PFSK-1 (cell line): ENCODE measurements at regions not wholly inside any gene's neighbourhood (a gene's known extent, or its start where the extent isn't known, plus 50 kb on each side); places are given as distances from the start of the nearest gene placed in this dataset.

Source experiments
- FOXP2 ChIP-seq: optimal IDR thresholded peaks from 2 replicates; pipeline ENCODE3; 2011; ENCODE audit warnings: borderline replicate concordance, control low read depth, inconsistent platforms; ENCODE audit not compliant: insufficient read depth; ENCODE audit errors: extremely low read length, extremely low read depth
- POLR2AphosphoS5 ChIP-seq: IDR thresholded peaks from 2 replicates; pipeline ENCODE4 v1.6.1; 2012; ENCODE audit warnings: low read depth, mild to moderate bottlenecking, control low read depth, low read length, moderate library complexity
- SIN3A ChIP-seq: IDR thresholded peaks from 2 replicates; pipeline ENCODE4 v1.6.1; 2012; ENCODE audit warnings: mild to moderate bottlenecking, low read length, moderate library complexity, borderline replicate concordance; ENCODE audit not compliant: insufficient read depth
- TAF1 ChIP-seq: IDR thresholded peaks from 2 replicates; pipeline ENCODE4 v1.6.1; 2012; ENCODE audit warnings: low read length, control low read depth, borderline replicate concordance; ENCODE audit not compliant: insufficient read depth
- TF ChIP-seq, protein P1 (sequence below), 2 experiments: IDR thresholded peaks; 2 replicates each; pipeline versions ENCODE4 v1.6.1 to v1.8.0; 2011 to 2012; ENCODE audit warnings: low read depth in 2 of 2, low read length in 2 of 2, control low read depth in 1 of 2, inconsistent platforms in 1 of 2, mild to moderate bottlenecking in 1 of 2, moderate library complexity in 1 of 2; ENCODE audit not compliant: insufficient read depth in 1 of 2

DNA sequence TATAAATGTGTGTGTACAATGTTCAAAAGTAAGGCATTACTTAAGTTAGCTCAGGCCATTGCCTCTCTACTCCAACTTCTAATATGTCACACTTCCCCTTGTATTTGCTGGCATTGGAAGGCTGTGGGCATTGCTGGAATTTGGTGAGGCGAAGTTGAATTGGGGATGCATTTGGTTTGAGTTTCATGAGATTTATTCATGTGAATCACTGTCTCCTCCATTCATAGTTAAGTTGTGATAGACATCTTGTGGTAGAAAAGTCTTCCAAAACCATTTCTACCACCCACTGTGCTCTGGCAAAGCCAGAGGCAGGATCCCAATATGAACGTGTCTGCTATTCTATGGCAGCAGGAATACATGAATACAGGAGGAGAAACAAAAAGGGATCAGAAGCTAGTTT is 397.8 kb upstream of the USP24 start:
- TF ChIP-seq, protein P1, sequence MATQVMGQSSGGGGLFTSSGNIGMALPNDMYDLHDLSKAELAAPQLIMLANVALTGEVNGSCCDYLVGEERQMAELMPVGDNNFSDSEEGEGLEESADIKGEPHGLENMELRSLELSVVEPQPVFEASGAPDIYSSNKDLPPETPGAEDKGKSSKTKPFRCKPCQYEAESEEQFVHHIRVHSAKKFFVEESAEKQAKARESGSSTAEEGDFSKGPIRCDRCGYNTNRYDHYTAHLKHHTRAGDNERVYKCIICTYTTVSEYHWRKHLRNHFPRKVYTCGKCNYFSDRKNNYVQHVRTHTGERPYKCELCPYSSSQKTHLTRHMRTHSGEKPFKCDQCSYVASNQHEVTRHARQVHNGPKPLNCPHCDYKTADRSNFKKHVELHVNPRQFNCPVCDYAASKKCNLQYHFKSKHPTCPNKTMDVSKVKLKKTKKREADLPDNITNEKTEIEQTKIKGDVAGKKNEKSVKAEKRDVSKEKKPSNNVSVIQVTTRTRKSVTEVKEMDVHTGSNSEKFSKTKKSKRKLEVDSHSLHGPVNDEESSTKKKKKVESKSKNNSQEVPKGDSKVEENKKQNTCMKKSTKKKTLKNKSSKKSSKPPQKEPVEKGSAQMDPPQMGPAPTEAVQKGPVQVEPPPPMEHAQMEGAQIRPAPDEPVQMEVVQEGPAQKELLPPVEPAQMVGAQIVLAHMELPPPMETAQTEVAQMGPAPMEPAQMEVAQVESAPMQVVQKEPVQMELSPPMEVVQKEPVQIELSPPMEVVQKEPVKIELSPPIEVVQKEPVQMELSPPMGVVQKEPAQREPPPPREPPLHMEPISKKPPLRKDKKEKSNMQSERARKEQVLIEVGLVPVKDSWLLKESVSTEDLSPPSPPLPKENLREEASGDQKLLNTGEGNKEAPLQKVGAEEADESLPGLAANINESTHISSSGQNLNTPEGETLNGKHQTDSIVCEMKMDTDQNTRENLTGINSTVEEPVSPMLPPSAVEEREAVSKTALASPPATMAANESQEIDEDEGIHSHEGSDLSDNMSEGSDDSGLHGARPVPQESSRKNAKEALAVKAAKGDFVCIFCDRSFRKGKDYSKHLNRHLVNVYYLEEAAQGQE (IDR thresholded peaks at IDR 0.05; ENCODE audit: insufficient read depth in 1 of 2, low read depth in 2 of 2, low read length in 2 of 2), result no peak
- TF ChIP-seq SIN3A, result no peak
- TF ChIP-seq FOXP2, result no peak
- no peak for TF ChIP-seq TAF1
- no peak for TF ChIP-seq POLR2AphosphoS5

DNA sequence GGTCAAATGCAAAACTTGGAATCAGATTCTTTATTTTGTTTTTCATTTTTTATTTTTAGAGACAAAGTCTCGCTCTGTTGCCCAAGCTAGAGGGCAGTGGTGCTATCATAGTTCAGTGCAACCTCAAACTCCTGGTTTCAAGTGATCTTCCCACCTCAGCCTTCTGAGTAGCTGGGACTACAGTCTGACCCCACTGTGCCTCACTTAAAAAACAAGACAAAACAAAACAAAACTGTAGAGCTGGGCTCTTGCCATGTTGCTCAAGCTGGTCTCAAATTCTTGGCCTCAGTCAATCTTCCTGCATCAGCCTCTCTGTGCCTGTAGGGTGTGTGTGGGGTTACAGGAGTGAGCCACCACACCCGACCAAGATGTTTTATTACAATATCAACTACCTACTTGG is 396.0 kb upstream of the USP24 start:
- TF ChIP-seq TAF1 (no peak), SIN3A (no peak)
- TF ChIP-seq, protein P1 (IDR thresholded peaks at IDR 0.05; ENCODE audit: insufficient read depth in 1 of 2, low read depth in 2 of 2, low read length in 2 of 2), result no peak

DNA sequence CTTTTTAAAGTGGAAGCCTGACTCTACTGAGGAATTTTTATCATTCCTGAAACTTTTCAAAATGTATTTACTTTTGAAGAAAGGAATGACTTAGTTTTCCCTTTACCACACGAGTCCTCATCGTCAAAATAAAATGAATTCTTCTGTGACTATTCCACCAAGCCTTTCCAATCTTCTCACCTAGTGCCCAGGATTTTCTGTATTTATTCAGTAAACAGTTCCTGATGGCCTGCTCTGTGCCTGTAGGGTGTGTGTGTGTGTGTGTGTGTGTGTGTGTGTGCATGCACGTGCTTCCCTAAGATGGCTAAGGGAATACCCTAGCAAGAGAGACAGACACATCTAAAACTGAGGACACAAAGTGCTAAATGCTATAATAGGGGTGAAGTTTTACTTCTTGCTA is 395.0 kb upstream of the USP24 start:
- TF ChIP-seq FOXP2, result no peak
- no peak for TF ChIP-seq TAF1
- TF ChIP-seq, protein P1 (IDR thresholded peaks at IDR 0.05; ENCODE audit: insufficient read depth in 1 of 2, low read depth in 2 of 2, low read length in 2 of 2), result no peak
- no peak for TF ChIP-seq SIN3A
- no peak for TF ChIP-seq POLR2AphosphoS5

DNA sequence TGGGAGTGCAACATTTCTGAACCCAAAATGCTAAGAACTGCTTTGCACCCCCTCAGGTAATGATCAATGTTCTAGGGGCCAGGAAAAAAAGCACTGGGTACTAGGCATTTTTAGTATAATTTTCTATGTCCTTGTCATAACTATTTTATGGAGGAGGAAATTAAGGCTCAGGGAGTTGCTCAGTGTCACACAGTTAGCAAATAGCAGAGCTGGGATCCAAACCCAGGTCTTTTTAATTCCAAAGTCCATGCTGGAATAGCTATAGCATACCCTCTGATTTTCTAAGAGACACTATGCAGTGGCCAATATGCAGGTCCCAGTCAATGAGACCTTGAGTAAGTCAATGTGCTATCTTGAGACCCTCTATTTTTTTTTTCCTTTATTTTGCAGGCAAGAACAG is 394.5 kb upstream of the USP24 start:
- TF ChIP-seq, protein P1 (IDR thresholded peaks at IDR 0.05; ENCODE audit: insufficient read depth in 1 of 2, low read depth in 2 of 2, low read length in 2 of 2), result no peak
- TF ChIP-seq TAF1 (no peak), POLR2AphosphoS5 (no peak), SIN3A (no peak), FOXP2 (no peak)

DNA sequence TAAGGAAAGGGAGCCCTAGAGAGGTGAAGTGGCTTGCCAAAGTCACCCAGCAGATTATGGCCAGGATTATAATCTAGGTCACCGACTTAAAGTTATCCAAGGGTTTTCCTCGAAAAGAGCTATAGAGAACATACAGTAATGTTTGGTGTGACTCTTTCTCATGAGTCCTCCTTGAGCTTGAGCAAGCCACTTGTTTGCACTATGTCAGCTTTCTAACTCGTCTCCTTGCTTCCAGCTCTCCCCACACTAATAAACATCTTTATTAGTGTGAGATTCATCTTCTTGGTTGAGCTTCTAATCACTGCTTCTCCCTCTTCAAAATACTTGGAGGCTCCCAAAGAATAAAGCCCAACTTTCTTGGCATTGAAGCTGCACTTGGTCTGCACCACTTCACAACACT is 390.0 kb upstream of the USP24 start:
- TF ChIP-seq TAF1, result no peak
- TF ChIP-seq POLR2AphosphoS5, result no peak
- TF ChIP-seq FOXP2, result no peak
- TF ChIP-seq, protein P1 (IDR thresholded peaks at IDR 0.05; ENCODE audit: insufficient read depth in 1 of 2, low read depth in 2 of 2, low read length in 2 of 2), result no peak
- no peak for TF ChIP-seq SIN3A
